SH-SY5Y (cell line): ENCODE measurements at regions not wholly inside any gene's neighbourhood (a gene's known extent, or its start where the extent isn't known, plus 50 kb on each side); places are given as distances from the start of the nearest gene placed in this dataset.

Experiments
- GATA2 ChIP-seq: IDR thresholded peaks from 2 replicates; pipeline ENCODE4 v1.6.1; 2011; ENCODE audit warnings: mild to moderate bottlenecking, low read depth, low read length
- GATA3 ChIP-seq: IDR thresholded peaks from 2 replicates; pipeline ENCODE4 v1.6.1; 2011; ENCODE audit warnings: low read depth, mild to moderate bottlenecking, low read length, moderate library complexity

DNA sequence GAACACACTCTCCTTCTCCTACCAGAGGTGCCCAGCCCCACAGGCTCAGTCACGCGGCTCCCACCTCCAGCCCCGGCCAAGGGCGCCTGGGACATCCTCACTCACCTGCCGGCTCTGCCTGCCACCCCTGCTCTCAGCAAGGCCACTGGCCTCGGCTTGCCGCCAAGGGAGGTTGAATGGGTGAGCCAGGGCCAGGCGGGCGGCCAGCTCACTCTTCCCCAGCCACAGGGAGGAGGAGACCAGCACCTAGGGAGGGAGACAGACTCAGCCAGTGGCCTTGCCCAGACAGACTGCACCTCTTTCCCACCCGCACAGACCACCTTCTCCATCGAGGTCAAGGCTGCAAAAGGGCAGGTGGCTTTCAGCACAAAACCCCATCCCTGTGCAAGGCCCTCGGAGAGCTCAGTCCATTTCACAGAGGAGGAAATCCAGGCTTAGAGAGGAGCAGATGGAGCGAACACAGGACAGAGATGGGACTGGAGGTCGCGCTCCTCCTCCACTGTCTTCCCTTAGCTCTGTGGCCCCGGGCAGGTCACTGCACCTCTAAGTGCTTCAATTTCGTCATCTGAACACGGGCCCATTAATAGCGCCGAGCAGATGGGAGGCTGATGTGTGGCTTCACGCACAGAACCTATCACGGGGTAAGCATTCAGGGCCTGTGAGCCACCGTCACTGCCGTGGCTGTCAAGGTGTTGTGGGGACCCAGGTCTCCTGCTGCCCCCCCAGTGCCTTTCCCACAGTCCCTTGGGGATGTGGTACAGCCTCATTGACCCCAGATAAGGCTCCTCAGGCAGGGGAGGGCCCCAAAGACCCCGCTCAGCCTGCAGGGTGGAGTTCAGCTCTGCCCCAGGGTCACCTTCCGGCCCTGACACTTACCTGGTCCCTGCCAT lies 56.1 kb downstream of the RMI2 start:
- TF ChIP-seq GATA2 = no peak
- TF ChIP-seq GATA3 = no peak
